ENCODE measurements at regions not wholly inside any gene's neighbourhood (a gene's known extent, or its start where the extent isn't known, plus 50 kb on each side); places are given as distances from the start of the nearest gene placed in this dataset.
"Not testable (repeated sequence)": the region's sequence is repeated elsewhere in the genome, so short reads cannot be mapped to it uniquely, and the experiment has no call there.

DNA sequence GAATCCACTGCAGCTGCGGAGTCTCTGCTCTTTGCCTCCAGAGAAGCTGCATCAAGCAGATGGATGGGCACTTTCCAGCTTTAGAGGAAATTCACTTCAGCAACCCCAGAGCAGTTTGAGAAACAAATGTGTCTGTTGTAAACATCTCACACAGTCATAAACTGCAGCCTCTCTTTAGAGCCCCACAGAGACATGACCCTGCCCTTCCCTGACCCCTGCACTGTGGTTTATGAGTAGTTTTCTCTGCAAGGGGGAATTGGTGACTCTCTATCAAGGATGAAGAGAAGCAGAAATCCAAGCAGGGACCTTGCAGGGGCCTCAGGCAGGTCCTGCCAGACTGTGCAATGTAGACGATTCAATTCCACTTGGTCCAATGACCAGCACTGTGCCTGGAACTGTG, 160.2 kb downstream of the SH2D4B start:
- intact Hi-C loops (cut with DNase I) = no loop called here
- DNase-seq = no peak

DNA sequence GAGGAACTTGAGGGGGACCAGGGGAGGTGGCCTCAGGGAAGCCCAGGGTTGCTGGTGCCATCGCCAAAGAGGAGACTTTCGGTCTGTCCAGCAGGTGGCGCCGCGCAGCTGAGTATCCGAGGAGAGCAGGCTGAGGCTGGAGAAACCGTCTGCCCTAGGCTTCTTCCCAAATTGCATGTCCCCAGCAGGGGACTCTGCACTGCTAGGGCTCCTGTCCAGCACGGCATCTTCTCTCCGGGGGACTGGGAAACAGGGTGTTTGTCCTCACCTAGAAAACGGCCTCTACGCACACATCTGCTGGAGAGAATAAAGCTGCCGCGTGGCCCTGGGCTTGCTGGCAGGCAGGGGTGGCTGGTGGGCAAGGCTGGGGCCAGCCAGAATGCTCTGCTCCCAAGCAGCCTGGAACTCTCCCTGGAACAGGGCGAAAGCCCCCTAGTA, 161.9 kb downstream of the SH2D4B start:
- intact Hi-C loops (cut with DNase I) = no loop called here
- peak; percentile 70 to 94 (median 87) for DNase-seq

DNA sequence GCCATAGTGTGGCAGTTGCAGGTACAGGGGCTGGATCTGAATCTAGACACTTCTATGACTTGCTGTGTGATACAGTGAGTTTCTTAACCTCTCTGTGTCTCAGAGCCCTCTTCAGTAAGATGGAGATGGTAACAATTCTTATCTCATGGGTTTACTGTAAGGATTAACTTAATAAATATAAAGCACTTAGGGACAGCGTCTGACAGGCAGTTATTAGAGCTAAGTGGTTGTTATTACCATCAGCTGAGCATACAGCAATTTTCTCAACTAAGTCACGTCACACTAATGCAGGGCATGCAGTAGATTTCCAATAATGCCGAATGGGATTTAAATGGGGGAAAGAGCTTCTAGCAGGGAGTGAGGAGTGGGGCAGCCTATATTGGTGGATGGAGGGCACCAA, 162.6 kb downstream of the SH2D4B start:
- intact Hi-C loops (cut with DNase I) = no loop called here
- DNase-seq = no peak

DNA sequence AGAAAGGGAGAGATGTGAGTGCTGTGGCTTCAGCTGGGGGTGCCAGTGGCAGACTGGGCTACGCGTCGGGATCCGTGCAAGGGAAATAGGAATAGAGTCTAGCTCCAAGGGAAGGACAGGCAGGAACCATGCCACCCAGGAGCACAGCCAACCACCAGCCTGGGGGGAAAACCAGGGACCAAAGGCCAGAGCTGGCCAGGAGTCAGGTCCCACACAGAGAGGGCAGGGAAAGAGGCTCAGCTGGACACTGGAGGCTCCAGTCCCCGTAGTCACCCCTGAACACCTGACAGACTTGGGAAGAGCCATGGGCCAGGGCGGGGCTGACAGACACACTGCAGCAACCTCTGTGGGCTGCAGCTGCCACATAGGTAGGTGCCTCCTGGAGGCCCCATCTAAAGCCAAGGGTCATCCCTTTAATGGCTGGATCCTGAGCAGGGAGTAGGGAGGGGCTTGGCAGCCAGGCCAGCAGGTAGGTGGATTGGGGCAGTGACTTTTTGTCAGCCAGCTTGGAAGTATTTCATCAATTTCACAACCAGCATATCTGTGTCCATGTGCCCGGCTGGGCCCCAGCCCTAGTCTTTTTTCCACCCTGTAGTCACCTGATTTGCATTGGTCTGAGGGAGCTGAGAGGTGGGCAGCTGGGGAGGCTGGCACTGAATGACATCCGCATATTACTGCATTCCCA, 163.2 kb downstream of the SH2D4B start:
- peak in 1 of 42 donors; percentile 29 for DNase-seq
- intact Hi-C loops (cut with DNase I) = no loop called here

DNA sequence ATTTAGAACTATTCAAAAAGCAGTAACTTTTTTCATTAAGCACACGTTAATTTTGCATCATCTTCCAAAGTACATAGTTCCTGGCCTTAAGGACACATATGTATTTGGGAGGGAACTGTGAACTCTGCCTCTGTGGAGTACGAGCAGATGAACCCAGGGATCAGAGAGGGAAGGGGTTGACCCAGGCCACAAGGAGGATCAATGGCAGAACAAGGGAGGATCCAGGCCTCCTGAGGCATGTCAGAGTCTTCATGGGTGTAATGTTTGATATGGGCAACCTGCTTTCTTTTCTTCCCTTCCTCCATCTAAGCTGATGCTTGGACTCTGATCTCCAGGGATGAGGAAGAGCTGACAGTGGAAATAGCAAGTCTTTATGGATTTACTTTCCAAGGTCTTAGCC, 164.0 kb downstream of the SH2D4B start:
- DNase-seq = peak in 1 of 42 donors; percentile 3
- intact Hi-C loops (cut with DNase I) = no loop called here

DNA sequence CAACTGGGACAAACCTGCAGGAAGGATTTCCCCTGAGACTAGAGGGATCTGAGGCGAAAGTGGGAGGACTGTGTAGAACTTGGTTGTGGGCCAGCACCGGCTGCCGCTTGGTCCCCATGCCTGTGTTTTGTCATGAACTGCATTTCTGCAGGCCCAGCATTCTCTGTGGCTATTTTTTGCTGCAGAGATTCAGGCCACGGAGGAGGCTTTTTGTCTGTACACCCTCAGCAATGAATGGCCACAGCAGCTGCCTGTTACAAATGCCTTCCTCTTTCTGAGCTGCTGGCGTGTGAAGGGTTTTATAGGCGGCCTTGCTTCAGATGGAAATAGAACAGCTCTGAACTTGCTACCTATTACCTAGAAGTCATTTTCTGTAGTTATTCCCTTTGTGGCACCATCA, 164.4 kb downstream of the SH2D4B start:
- intact Hi-C loops (cut with DNase I) = no loop called here
- peak in 20 of 42 donors; percentile 4 to 51 (median 22) for DNase-seq

DNA sequence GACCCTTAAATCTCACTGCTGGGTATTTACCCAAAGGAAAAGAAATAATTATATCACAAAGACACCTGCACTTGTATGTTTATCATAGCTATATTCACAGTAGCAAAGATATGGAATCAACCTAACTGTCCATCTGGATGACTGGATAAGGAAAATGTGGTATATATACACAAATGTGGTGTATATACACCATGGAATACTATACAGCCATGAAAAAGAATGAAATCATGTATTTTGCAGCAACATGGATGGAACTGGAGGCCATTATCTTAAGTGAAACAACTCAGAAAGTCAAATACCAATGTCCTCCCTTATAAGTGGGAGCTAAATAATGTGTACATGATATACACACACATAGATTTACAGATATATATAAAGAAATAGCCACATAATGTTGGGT, 168.2 kb downstream of the SH2D4B start:
- intact Hi-C loops (cut with DNase I) = no loop called here
- DNase-seq = no peak

DNA sequence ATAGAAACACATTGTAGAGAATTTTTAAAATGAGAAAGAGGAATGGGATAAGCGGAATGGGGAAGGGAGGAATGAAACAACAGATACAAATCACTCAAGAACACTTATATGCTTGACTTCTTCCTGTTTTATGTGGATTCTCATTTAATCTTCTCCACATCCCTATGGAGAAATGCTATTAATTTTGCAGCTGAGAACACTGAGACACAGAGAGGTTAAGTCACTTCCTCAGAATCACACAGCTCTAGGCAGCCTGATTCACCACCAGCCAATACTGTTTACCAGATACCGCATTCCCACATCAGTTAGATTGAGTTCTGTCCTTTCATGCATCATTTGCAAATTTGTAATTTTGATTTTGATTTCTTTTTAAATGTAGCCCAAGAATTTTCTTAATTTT, 170.5 kb downstream of the SH2D4B start:
- intact Hi-C loops (cut with DNase I) = no loop called here
- peak in 1 of 42 donors; percentile 4 for DNase-seq

DNA sequence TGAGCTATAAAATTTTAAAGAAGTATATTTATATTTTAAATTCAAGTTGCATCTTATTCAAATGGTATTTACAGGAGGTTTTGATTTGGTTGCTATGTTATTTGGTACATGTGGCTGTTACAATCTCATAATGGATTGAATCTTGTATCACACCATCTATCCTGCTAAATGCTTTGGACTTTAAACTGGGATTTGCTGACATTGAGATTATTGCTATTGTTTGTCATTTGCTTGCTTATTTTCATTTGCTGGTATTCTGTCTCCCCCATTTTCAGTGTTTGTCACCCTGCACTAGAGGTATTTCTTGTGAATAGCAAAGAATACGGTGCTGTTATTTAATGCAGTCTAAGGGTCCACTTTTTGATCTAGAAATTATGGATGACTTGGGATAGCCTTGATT, 171.1 kb downstream of the SH2D4B start:
- DNase-seq = no peak
- intact Hi-C loops (cut with DNase I) = no loop called here

DNA sequence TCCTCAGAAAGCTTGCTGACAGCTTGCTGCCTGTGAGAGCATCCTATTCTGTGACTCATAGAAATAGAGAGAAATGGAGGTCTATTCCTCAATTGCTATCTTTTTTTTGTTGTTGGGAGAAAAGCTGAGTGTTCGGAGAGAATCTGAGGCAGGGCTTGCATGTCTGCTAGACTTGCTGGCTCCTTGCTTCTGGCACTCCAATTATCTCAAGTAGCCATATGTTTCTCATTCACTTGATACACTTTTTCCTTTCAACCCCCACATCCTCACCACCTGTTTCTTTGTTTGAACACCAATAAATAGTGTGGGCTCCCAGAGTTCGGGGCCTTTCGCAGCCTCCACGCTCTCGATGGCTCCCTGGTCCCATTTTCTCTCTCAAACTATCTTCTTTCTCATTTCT, 172.2 kb downstream of the SH2D4B start:
- intact Hi-C loops (cut with DNase I) = no loop called here

DNA sequence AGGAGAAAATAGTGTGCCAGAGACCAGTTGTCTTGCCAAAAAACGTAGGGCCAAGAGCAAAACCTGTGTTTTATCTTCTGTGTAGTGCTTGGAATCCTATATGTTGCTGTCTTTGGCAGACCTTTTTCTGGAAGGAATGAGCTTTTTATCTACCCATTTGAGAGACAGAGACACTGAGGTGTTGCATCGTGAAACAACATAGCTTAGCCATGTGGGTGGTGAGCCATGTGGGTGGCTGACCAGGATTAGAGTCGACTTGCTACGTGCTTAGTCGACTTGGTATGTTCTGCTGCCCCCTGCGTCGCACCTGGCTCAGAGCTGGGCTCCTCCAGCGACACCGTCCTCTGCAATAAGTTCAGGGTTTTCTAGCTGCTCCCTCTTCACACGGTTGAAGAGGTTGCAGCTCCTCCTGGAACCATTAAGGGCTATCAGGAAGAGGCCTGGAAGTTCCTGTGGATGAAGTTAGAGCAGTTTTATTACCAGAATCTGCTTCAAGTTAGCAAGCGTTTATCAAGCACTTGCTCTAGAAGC, 175.8 kb downstream of the SH2D4B start:
- DNase-seq = peak in 1 of 42 donors; percentile 38
- intact Hi-C loops (cut with DNase I) = no loop called here

More for the DNA sequence above, 172.2 kb downstream of the SH2D4B start:
- DNase-seq = peak in 1 of 42 donors; percentile 38

DNA sequence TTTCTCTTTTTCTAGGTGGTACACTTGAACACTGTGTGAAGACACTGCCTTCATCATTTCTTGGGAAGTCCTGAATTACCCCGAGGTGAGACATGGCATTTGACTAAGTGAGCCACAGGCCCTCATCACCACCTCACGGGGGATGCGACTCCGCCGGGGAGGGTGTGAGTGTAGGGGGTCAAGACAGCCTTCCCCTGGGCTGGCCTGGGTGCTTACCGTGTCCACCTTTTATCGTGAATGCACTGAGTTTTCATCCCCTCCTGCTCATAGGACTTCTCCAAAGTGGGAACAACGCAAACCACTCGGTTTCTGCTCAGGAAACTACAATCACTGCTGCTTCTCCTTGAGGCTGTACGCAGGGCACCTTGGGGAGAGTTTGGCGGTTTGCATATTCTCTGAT, 176.9 kb downstream of the SH2D4B start:
- intact Hi-C loops (cut with DNase I) = no loop called here
- DNase-seq = peak in 1 of 42 donors; percentile 18

DNA sequence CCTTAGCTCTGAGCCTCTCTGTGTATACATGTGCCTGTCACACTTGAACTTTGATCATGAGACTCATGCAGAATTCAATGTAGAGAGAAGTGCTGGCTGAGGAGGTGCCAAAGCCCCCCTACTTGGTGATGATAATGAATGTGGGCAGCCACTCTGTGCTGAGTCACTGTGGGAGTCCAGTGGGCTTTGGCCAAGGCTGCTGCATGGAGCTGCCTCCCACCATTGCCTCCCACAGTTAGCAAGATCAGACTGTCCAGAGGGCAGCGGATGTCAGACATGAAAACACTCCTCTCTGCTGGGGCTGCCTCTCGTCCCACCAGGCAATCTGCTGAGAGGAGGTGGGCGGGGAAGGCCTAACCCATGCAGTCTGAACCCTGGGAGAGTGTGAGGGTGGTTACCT, 180.3 kb downstream of the SH2D4B start:
- intact Hi-C loops (cut with DNase I) = no loop called here
- DNase-seq = peak in 1 of 42 donors; percentile 29

DNA sequence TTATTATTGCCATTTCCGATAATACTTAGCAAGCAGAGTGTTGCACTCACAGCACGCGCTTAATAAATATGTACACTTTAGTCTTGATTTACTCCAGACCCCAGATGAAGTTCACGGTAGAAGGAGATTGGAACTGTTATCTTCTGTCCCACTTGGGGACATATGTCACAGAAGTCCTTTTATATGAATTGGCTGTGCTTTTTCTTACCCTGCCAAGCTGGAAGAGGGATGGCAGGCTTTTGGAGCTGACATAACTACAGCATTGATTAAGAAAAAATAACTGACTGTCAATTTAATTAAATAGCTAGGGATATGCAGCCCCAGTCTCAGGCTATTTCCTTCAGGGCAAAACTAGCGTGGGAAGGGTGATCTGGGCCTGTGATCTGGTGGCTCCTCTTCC, 182.2 kb downstream of the SH2D4B start:
- intact Hi-C loops (cut with DNase I) = no loop called here
- peak in 1 of 42 donors; percentile 16 for DNase-seq

DNA sequence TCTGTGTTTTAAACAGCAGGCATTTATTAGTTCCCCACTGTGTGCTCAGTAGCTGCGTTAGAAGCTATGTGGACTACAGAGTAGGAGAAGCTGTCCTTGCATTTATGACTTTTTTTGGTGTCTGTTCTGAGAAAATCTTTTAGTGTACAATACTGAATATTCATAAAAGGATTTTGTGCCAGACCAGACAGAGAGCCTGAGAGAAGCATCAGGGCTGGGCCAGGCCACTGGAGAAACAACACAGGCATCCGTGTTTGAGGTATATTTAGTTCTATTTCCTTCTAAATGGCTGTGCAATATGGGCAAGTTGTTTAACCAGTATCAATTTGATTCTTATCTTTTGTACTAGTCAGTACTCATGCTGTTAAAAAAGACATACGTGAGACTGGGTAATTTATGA, 182.8 kb downstream of the SH2D4B start:
- intact Hi-C loops (cut with DNase I) = no loop called here
- peak in 1 of 42 donors; percentile 14 for DNase-seq

DNA sequence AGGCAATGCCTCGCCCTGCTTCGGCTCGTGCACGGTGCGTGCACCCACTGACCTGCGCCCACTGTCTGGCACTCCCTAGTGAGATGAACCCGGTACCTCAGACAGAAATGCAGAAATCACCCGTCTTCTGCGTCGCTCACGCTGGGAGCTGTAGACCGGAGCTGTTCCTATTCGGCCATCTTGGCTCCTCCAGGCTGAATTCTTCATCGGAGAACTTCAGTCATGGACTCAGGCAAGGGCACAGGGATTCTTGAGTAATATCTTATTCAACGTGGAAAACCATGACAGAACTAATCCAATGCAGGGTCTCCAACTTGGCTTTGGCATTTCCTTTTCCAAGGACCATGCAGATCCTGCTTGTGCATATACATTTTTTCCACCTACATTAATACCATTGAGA, 190.7 kb downstream of the SH2D4B start:
- intact Hi-C loops (cut with DNase I); DNase-seq: not testable (repeated sequence)

DNA sequence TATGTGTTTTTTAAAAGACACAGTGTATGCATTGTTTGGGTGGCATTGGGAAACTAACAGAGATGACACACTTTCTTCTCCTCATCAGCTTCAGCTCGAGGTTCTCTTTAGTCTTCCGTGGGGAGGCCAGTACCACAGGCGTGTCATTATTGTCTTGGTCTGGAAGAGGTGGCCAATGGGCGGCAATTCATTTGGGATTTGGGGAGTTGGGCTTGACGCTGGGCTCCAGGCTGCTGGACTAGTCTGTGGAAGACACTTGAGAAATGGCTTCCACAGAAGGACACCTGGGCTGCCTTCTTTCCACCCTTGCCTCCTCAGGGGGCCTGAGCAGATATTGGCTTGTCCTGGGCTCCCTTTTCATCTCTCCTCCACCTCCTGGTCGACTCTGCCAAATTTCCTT, 192.2 kb downstream of the SH2D4B start:
- intact Hi-C loops (cut with DNase I) = no loop called here
- peak in 1 of 42 donors; percentile 16 for DNase-seq

DNA sequence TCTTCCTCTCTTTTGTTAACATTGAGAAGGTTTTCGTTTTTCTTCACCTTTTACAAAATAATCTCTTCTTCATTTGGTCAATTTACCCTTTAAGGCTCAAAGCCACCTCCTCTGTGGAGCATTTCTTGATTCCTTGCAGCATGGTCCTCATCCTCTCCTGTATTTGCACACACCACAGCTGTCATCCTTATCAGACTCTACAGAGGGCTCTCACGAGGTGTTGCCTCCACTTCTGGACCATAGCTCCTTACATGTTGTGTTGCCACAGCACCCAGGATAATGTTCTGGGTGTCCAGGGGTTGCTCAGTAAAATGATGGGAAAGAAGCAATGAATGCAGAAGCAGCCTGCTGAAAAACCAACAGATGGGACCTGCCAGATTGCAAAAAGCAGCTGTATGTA, 192.8 kb downstream of the SH2D4B start:
- DNase-seq = no peak
- intact Hi-C loops (cut with DNase I) = no loop called here

DNA sequence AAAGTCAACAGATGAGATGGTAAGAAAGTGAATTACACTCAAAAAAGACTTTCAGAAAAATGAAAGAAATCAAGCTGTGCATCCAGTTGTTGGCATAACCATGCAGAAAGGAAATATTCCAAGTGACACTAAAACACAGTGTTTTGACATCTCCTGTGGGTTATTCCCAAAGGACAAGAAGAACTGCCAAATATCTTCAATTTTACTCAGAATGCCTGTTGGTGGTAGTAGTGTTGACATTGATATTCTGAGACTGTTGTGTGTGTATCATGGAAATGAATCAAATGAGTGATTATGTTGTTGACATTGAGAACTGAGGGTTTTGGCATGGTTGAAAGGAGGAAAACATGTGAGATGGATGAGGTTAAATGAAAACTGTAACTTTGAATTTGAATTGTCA, 196.9 kb downstream of the SH2D4B start:
- intact Hi-C loops (cut with DNase I) = no loop called here
- no peak for DNase-seq

DNA sequence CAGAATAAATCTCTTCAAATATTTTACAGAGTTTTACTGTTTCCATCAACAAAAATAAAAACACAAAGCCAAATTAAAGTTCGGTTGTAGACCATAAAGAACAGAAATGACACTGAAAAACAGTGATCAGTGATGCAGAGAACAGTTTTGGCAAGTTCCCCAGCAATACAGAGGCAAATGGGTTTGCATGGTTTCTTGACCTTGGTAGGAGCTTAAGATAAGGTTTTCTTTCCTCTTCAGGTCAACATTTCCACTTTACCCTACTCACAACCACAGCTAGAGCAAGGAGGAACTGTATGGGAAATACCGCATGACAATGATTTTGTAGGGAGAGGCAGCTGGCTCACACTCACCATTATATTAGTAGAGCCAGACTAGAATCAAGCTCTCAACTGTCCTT, 199.5 kb downstream of the SH2D4B start:
- intact Hi-C loops (cut with DNase I) = no loop called here
- no peak for DNase-seq

DNA sequence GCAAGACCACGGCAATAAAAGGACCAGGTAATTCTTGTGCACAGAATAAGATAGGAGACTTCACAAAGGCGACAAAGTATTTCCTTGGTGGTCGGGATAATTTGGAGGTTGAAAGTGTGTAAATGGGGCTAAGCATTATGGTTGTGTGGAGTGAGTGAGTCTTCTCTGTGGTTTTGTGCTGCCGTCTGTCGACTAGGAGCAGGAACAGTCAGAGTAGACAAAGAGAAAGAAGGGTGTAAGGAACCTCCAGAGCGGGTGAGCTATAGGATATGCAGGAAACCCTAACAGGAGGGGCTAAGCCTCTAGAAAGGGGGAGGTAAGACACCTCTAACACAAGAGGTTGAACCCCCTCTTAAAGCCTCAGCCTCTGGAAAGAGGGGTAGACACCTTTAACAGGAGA, 201.6 kb downstream of the SH2D4B start:
- intact Hi-C loops (cut with DNase I) = no loop called here

More for the DNA sequence above, 201.6 kb downstream of the SH2D4B start:
- DNase-seq = no peak

All from head of caudate nucleus (tissue), 42 donors.